NCI-H2196 (cell line): ENCODE measurements at regions not wholly inside any gene's neighbourhood (a gene's known extent, or its start where the extent isn't known, plus 50 kb on each side); places are given as distances from the start of the nearest gene placed in this dataset.

ENCODE experiments used
- DNase-seq: peaks from one replicate; lab custom pipeline; 2025; ENCODE audit not compliant: unreplicated experiment; lab: John Stamatoyannopoulos, UW

GRCh38 chr1:189356206-189356605 lies 1121.5 kb downstream of the BRINP3 start:
- DNase-seq = no peak

- DNase-seq = no peak
Observed at GRCh38 chr1:189357317-189357716, 1120.3 kb downstream of the BRINP3 start.

GRCh38 chr1:189369612-189370011 lies 1108.1 kb downstream of the BRINP3 start:
- no peak for DNase-seq

- no peak for DNase-seq
Observed at GRCh38 chr1:189374816-189375215, 1102.8 kb downstream of the BRINP3 start.

- DNase-seq = no peak
Observed at GRCh38 chr1:189405419-189405818, 1072.2 kb downstream of the BRINP3 start.

- no peak for DNase-seq
Observed at GRCh38 chr1:189409774-189410173, 1067.9 kb downstream of the BRINP3 start.

GRCh38 chr1:189424746-189425331 lies 1052.8 kb downstream of the BRINP3 start:
- DNase-seq = no peak

- peak; percentile 13 for DNase-seq
Observed at GRCh38 chr1:189429610-189430009, 1048.1 kb downstream of the BRINP3 start.

GRCh38 chr1:189431447-189431846 lies 1046.2 kb downstream of the BRINP3 start:
- DNase-seq = no peak

GRCh38 chr1:189432753-189433152 lies 1044.9 kb downstream of the BRINP3 start:
- no peak for DNase-seq

GRCh38 chr1:189434461-189434860 lies 1043.2 kb downstream of the BRINP3 start:
- no peak for DNase-seq

GRCh38 chr1:189435398-189435797 lies 1042.3 kb downstream of the BRINP3 start:
- DNase-seq = no peak

GRCh38 chr1:189438808-189439207 lies 1038.9 kb downstream of the BRINP3 start:
- DNase-seq = no peak

GRCh38 chr1:189463166-189463565 lies 1014.5 kb downstream of the BRINP3 start:
- no peak for DNase-seq

GRCh38 chr1:189496768-189497167 lies 980.9 kb downstream of the BRINP3 start:
- no peak for DNase-seq

GRCh38 chr1:189499736-189500135 lies 977.9 kb downstream of the BRINP3 start:
- no peak for DNase-seq

GRCh38 chr1:189500778-189501177 lies 976.9 kb downstream of the BRINP3 start:
- no peak for DNase-seq

GRCh38 chr1:189510827-189511226 lies 966.8 kb downstream of the BRINP3 start:
- no peak for DNase-seq

GRCh38 chr1:189513091-189513490 lies 964.6 kb downstream of the BRINP3 start:
- DNase-seq = no peak

- no peak for DNase-seq
Observed at GRCh38 chr1:189522441-189522840, 955.2 kb downstream of the BRINP3 start.

- no peak for DNase-seq
Observed at GRCh38 chr1:189524501-189524900, 953.2 kb downstream of the BRINP3 start.

- no peak for DNase-seq
Observed at GRCh38 chr1:189530162-189530561, 947.5 kb downstream of the BRINP3 start.

- no peak for DNase-seq
Observed at GRCh38 chr1:189538271-189538670, 939.4 kb downstream of the BRINP3 start.
